ENCODE measurements at regions not wholly inside any gene's neighbourhood (a gene's known extent, or its start where the extent isn't known, plus 50 kb on each side); places are given as distances from the start of the nearest gene placed in this dataset.

- TF ChIP-seq YY1 (IDR thresholded peaks at IDR 0.05; ENCODE audit: insufficient read depth, insufficient read length) (no peak), ZNF274 (IDR thresholded peaks at IDR 0.05; ENCODE audit: low read depth, low read length) (no peak), SUZ12 (IDR thresholded peaks at IDR 0.05; ENCODE audit: extremely low read depth, insufficient read depth, insufficient read length) (no peak)
These were observed 238.6 kb upstream of the SOX14 start for GRCh38 chr3:137525471-137525870.

Data from NT2/D1 (cell line).